DMS153 treated with DMSO at 0.1 percent for 48 hours (cell line): ENCODE measurements at regions not wholly inside any gene's neighbourhood (a gene's known extent, or its start where the extent isn't known, plus 50 kb on each side); places are given as distances from the start of the nearest gene placed in this dataset.

Experiments
- DNase-seq: peaks from one replicate; lab custom pipeline; 2025; ENCODE audit not compliant: unreplicated experiment; lab: John Stamatoyannopoulos, UW

GRCh38 chr6:3643921-3644738, 107.4 kb downstream of the PXDC1 start:
- no peak for DNase-seq

DNA sequence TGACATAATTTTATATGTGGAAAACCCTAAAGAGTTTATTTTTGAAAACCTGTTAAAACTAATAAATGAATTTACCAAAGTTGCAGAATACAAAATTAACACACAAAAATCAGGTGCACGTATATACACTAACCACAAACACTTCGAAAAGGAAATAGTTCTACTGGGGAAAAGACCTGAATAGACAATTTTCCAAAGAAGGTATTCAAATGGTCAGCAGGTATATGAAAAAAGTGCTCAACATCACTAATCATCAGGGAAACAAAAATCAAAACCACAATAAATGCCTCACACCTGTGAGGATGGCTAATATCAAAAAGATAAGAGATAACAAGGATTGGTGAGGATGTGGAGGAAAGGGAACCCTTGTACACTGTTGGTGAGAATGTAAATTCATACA, 110.6 kb downstream of the PXDC1 start:
- DNase-seq: no peak

GRCh38 chr6:3638662-3639061, 112.9 kb downstream of the PXDC1 start:
- DNase-seq: no peak

DNA sequence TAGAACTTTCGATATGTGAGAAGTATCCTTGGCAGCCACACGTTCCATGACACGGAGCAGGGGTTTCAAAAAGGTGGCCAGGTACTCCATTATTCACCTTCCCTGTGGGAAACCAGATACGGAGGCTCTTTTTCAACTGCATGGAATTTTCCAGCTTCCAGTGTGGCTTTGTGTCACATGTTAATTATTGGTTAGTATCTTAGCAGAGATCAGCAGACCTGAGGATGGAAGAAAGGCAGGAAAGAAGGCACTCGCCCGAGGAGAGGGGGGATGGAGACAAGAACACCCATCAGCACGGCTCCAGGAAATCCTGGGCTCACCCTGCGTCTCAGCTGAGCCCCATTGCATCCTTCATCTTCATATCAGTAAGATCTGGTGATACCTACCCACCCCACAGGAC, 115.5 kb downstream of the PXDC1 start:
- no peak for DNase-seq

GRCh38 chr6:3635482-3635881, 116.0 kb downstream of the PXDC1 start:
- no peak for DNase-seq

- DNase-seq: no peak
Observed at GRCh38 chr6:3634280-3634816, 117.2 kb downstream of the PXDC1 start.

- no peak for DNase-seq
Observed at GRCh38 chr6:3633711-3634110, 117.8 kb downstream of the PXDC1 start.

GRCh38 chr6:3631877-3632276, 119.6 kb downstream of the PXDC1 start:
- no peak for DNase-seq

DNA sequence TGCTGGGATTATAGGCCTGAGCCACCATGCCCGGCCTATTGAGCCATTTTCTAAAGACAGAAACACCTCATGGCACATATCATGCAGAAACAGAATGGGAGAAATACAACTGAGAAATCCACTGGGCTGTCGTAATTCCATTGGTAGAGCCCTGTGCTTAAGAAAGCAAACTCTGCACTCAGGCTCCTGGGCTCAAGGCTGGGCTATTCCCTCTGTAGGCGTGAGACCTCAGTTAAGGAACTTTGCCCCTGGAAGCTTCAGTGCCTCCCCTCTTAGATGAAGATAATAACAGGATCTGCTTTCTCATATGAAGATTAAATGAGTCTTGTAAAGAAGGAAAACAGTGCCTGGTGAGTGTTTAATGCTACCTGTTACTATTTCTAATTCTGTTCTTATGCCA, 120.3 kb downstream of the PXDC1 start:
- no peak for DNase-seq

GRCh38 chr6:3630258-3630835, 121.2 kb downstream of the PXDC1 start:
- no peak for DNase-seq

DNA sequence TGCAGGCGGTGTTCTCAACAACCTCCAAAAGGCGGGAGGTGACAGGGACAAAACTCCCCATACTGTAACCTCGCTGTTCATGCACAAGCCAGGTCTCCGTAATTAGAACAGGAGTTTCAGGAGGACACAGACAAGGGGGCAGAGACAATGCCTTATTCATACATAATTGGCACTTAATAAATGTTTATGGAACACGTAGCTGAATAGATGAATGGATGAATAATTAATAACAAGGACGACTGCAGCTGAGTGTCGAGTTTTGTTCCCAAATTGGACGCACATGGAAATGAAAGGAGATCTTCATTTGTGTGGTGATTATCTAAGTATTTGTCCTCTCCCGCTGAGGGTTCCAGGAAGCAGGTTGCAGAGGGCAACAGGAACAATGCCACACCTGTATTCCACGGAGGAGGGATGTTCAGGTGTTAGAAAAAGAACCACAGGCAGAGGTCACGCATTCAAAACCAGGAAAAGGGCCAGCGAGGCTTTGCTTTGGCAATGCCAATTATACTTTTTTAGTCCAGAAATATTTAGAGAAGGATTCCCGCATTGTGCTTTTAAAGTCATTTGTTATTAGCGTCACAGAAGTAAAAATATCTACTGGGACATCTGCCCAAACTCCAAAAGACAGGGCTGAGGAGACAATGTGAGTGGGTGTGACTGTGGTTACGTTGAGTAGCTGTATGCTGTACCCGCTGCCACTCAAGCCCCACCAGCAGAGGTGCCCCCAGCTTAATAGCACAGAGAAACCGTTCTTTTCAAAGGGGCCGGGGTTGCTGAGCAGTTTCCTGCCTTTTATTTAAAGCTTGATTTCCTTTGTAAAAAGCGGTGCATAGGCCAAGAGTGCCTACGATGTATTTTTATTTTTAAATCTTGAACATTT, 123.3 kb downstream of the PXDC1 start:
- peak; percentile 72 for DNase-seq

GRCh38 chr6:3627501-3627900, 124.0 kb downstream of the PXDC1 start:
- DNase-seq: no peak

DNA sequence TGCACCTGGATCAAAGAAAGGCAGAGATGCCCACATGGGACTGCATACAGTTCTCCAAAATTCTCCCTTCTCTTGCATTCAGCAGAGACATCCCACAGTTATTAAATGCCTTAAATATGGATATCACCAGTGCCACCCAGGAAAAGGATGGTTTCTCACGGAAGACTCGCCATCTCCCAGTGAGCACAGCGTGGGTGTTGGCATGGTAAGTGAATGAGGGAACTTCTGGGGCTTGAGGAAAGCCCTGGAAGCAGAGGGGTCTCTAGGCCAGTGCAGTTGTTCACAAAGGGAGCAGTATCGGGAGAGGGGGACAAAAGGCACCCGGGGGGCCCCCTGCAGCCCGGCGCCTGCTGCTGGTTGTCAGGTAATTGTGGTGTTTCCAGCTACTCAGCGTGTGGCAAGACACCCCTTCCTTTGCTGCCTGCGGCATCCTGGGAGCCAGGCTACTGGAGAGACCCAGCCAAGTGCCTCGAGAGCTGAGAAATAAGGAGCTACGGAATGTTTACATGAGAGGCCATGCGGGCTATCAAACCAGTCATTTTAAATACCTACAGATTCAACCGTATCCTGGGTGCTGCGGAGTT, 125.4 kb downstream of the PXDC1 start:
- no peak for DNase-seq

DNA sequence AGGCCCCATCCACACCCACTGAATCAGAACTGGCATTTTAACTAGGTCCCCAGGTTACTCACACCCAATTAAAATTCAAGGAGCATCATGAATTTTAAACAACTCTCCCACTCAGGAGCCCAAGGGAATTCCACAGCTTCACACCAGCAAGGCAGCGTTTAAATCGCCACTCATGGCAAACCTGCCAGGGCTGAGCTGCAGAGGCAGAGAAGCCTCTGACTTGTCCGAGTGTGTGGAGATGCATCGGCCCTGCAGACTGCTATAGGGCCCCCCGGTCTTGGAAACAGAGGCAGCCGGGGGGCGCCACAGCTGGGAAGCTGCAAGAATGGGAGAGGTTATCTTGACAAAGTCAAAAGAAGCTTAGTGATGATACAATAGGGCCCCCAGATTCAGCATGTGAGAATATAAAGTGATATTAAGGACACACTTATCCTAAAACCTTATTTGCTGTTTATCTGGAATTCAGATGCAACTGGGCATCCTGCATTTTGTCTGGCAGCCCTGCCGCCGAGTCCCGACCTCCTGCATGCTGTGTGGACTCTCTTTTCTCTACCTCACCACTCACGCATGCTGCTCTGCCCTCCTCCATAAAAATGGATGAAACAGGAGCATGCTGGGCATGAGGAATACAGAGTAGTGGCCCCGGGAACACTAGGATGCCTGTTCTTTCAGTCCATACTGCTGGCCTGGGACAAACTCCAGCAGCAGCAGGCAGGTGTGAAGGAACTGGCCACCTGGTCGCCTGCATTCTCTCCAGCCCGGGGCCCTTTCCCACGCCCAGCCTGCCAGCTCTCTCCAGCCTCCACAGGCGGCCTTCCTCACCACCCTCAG, 126.1 kb downstream of the PXDC1 start:
- DNase-seq: no peak

DNA sequence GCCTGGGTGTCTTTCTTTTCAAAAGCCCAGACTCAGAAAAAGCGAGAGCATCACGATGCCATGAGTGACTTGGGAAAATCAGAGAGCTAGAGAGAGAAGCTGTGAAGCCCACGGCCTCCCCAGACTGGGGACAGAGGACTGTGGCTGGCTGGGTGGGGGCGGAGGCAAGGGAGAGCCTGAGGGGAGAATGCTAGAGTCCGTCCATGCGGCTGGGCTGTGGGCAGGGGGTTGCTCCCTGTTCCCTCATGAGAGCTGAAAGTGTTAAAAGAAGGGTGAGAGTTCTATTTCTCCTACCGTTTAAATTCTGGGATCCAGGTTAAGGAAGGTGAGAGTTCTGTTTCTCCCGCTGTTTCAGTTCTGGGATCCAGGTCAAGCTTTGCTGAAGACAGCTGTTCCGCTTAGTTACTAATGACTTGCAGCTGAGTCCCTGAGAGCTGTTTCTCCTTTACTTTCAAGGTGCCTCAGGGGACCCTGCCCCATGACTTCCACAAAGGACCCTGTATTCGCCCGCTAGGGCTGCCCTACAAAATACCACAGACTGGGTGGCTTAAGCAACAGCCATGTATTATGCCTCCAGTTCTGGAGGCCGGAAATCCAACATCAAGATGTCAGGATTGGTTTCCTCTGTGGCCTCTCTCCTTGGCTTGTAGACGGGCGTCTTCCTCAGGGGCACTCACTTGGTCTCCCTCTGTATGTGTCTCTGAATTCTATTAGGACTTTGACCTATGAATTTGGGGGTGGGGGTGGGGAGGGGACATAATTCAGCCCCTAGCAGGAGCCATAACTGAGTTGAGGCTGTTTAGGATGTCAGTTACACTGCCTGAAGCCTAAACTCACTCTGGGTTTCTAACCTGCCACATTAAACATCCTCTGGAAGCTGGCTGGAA, 127.0 kb downstream of the PXDC1 start:
- DNase-seq: no peak

GRCh38 chr6:3623451-3624249, 127.9 kb downstream of the PXDC1 start:
- no peak for DNase-seq

DNA sequence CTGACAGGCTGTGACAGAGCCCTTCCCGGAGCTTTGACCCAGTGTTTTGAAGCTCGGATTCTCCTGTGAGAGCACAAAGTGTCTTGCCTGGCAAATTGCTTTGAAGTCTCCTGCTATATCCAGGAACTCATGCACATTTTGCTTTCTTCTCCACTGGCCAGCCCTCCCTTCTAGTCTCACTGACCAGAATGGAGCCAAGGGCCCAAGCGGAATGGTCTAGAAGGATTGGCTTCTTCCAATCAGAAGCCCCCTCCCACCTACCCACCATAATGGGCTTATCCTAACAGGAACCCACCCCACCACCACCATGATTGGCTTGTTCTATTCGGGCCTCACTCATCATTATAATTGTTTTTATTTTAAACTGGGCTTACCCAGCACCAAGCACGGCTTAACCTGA, 130.1 kb downstream of the PXDC1 start:
- no peak for DNase-seq

- DNase-seq: no peak
Observed at GRCh38 chr6:3620937-3621336, 130.6 kb downstream of the PXDC1 start.

- no peak for DNase-seq
Observed at GRCh38 chr6:3620389-3620788, 131.1 kb downstream of the PXDC1 start.
